GM19463 (cell line): ENCODE measurements at regions not wholly inside any gene's neighbourhood (a gene's known extent, or its start where the extent isn't known, plus 50 kb on each side); places are given as distances from the start of the nearest gene placed in this dataset.
"Not testable (repeated sequence)": the region's sequence is repeated elsewhere in the genome, so short reads cannot be mapped to it uniquely, and the experiment has no call there.

Experiments
- ATAC-seq: cut with Tn5 transposase; IDR thresholded peaks from one replicate; pipeline ENCODE4 v1.9.1; 2021; ENCODE audit warnings: mild to moderate bottlenecking, moderate library complexity; ENCODE audit not compliant: unreplicated experiment

DNA sequence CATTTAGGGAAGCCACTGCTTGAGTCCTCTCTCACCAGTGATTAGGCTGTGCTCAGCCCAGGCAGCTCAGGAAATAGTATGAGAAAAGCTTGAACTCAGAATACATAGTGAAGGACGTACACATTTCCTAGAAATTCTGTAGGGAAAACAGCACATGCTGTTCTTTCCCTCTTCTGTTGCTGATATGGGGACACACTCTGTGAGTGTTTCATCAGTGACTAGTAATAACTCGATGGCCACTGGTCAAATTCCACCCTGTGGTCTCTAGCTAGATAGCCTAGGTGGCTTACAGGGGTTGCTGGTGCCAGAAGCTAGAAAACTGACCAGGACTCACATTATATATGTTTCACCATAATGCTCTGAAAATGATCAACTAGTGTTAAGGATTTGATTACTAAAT is 259.8 kb upstream of the SOX4 start:
- no peak for ATAC-seq

- no peak for ATAC-seq
Measured at GRCh38 chr6:21334651-21335050, 258.9 kb upstream of the SOX4 start.

DNA sequence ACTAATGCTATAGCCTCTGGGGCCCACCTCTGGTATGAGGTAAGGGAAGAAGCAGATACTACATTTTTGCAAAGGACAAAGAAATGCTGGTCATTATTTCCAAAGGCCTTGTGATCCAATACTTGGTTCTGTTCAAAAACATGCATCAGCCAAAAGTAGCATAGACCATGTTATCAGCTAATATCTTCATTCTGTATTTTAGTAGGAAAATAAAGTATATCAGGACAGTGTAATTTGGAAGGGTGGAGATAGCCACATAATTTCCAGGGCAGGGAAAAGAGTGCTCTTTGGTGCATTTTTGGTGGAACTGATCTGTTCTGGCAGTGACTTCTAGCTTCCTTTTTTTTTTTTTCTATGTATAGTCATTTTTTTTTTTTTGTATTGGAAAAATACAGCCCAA is 258.0 kb upstream of the SOX4 start:
- ATAC-seq: no peak

GRCh38 chr6:21337263-21337662 is 256.3 kb upstream of the SOX4 start:
- ATAC-seq: no peak

GRCh38 chr6:21340573-21340972 is 253.0 kb upstream of the SOX4 start:
- no peak for ATAC-seq

- ATAC-seq: no peak
Measured at GRCh38 chr6:21341910-21342309, 251.6 kb upstream of the SOX4 start.

- ATAC-seq: no peak
Measured at GRCh38 chr6:21342501-21342900, 251.1 kb upstream of the SOX4 start.

- not testable (repeated sequence) for ATAC-seq
Measured at GRCh38 chr6:21345704-21346103, 247.8 kb upstream of the SOX4 start.

GRCh38 chr6:21348146-21348503 is 245.4 kb upstream of the SOX4 start:
- no peak for ATAC-seq

- no peak for ATAC-seq
Measured at GRCh38 chr6:21348504-21349195, 244.9 kb upstream of the SOX4 start.

GRCh38 chr6:21349834-21350233 is 243.7 kb upstream of the SOX4 start:
- ATAC-seq: no peak

DNA sequence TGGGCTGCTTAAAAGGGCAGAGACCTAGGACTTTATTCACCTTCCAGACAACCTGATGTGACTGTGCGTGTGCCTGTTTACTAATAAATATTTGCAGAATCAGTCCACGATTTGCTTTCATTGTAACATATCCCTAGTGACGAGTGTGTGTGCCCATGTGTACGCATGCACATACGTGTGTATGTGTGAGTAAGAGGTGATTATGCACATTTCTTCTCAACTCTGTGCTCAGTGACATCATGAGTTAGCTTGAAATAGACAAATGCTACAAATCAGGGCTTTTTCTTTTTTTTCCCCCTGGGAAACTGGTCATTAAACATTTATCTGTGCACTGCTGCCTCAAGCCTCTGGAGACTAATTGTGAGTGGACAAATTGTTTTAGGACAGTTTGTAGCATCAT is 242.6 kb upstream of the SOX4 start:
- no peak for ATAC-seq

DNA sequence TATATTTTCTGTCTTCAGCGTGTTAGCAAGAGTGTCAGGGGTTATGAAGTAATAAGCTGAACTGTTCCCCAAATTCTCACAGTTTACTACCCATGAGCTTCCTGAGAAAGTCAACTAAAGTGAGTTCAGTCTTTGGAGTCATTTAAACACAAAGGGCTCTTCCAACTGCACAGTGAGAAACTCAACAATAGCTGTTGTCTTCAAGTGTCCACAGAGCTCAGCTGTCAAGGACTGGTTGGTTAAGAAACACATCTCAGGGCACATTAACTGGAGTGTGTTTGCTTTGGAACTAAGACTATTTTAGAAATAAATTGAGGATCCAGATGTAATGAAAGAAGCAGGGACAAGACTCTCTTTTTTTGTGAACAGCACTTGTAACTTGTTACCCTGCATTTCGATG is 241.4 kb upstream of the SOX4 start:
- ATAC-seq: no peak

DNA sequence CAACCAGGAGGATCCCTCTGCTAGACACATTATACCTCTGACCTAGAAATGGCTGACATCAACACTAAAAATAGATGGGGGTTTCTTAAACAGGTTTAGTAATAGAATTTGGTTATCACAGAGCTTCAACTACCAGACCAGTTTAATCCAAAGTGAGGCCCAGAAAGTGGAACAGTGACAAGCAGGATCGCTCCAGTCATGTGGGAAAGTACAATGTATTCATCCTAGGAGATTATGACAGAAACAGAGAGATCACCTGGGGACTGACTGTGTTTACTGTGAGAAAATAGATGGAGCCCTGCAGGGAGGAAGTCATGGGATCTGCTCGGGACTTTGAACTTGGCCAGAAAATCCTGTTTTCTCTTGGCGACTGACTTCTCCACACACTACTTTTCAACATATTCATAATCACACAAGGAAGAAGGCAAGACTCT is 238.7 kb upstream of the SOX4 start:
- ATAC-seq: no peak

DNA sequence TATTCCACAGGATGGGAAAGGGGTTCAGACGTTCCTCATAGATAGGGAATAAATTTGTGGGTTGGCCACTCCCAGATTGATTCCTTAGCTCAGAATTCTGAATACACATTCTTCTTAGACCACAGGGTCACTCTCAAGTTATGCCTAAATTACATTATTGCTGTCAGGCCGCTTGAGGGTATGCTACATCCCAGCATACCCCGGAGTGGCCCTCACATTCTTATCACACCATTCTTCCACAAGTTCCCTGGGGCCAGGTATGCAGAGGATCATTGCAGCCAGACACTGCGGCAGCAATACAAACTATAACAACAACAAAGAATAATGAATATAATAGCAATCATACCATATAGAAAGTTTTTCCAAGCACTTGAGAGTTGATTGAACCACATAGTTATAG is 237.9 kb upstream of the SOX4 start:
- no peak for ATAC-seq

- ATAC-seq: no peak
Measured at GRCh38 chr6:21357262-21357661, 236.3 kb upstream of the SOX4 start.

- ATAC-seq: no peak
Measured at GRCh38 chr6:21359926-21360325, 233.6 kb upstream of the SOX4 start.

DNA sequence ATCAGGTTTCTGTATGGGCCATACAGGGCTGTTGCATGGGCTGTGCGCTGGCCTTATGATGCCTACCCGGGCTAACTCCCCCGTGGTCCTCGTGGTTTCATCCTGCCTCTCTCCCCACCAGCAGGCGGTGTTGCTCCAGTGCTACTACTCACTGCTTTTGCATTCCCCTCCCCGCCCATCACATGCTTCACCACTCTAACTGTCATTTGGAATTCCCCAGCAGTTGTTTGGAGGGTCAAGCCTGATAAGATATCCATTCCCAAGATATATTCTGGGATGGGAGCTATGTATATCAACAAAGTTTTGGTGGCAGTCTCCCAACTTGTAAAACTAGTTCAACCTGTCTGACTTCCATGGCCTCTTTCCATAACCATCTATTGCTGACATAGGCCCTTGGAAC is 233.2 kb upstream of the SOX4 start:
- ATAC-seq: no peak

- no peak for ATAC-seq
Measured at GRCh38 chr6:21367148-21367547, 226.4 kb upstream of the SOX4 start.

GRCh38 chr6:21367649-21368154 is 225.8 kb upstream of the SOX4 start:
- ATAC-seq: no peak

DNA sequence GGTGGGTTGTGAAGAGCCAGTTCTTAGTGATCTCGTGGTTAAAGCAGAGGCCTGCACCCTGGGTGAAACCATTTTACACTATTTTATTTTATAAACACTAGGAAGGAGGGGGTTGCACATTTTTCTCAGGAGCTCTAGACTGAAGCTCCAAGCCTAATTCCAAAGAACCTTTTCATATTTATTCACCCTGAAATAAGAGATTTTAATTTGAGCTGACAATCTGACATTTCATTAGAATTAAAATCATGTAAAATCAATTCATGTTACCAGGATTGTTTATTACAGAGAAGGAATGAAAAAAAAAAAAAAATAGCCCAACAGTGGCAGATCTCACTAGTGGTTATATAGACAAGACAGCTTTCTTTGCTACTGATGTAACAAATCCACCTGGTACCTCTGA is 222.5 kb upstream of the SOX4 start:
- no peak for ATAC-seq

DNA sequence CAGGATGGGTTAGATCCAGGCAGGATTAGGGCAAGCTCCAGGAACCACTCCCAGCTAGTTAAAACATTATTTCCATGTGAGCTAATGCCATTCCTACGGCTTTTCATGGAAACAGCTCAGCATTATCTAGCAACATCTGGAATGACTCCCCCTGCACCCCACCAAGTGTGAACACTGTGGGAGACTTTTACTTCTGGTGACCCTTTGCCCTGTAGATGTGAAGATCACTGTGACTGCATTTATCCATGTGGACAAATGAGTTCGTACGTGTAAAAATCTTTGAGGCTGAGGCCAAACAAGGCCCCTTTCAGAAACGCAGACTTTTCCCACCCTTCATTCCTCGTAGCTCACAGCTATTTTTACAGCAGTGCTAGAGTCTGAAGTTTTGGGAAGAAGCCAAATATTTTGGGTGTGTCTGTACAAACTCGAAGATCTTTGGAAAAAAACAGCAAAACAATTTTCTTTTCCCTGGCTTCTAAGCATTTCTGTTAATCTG is 221.8 kb upstream of the SOX4 start:
- ATAC-seq: no peak
